Endothelial cell of umbilical vein (primary cell): ENCODE measurements at regions not wholly inside any gene's neighbourhood (a gene's known extent, or its start where the extent isn't known, plus 50 kb on each side); places are given as distances from the start of the nearest gene placed in this dataset.

Source experiments
- BruUV-seq: library from RNA; stranded (reverse); fragments of 400-500 nt; replicated peaks from 2 replicates; lab custom pipeline; 2021; lab: Mats Ljungman, UMichigan
- CTCF ChIA-PET: fragments of 300-600, 350-600 bp; sonication (Branson Sonifier 250); formaldehyde crosslinking; loops from one replicate; lab custom pipeline; 2021; ENCODE audit warnings: antibody characterized with exemption, inconsistent platforms; lab: Charles Lee
- POLR2A ChIA-PET: fragments of 300-600, 350-600 bp; sonication (Branson Sonifier 250); formaldehyde crosslinking; loops from one replicate; lab custom pipeline; 2021; ENCODE audit warnings: antibody characterized with exemption, inconsistent platforms; lab: Charles Lee
- DNase-seq: peaks from one replicate; pipeline ENCODE4 v3.0.0-alpha.2; 2011; ENCODE audit warnings: low read depth, low spot score
- FAIRE-seq: peaks from 2 replicates; lab custom pipeline; 2011; peaks lifted over from hg19 to GRCh38; lab: Jason Lieb, UNC
- H2AFZ ChIP-seq: 2 replicates; pipeline ENCODE4 v1.6.0; 2012; ENCODE audit warnings: low read depth, low read length, control low read depth, inconsistent platforms
- H3K27ac ChIP-seq: 2 replicates; pipeline ENCODE4 v1.5.1; 2011; ENCODE audit warnings: low read depth, mild to moderate bottlenecking, control low read depth, low read length, moderate library complexity; ENCODE audit not compliant: insufficient read depth
- H3K27me3 ChIP-seq, 2 experiments: 2 replicates each; pipeline versions ENCODE4 v1.6.0 to v1.6.1; 2011; ENCODE audit warnings: low read length in 2 of 2, mixed read lengths in 1 of 2; ENCODE audit not compliant: control insufficient read depth in 2 of 2, insufficient read depth in 2 of 2
- H3K36me3 ChIP-seq, 2 experiments: 2 replicates in 1 of 2; 3 replicates in 1 of 2; pipeline ENCODE4 v1.5.1; 2011; ENCODE audit warnings: low read length in 2 of 2, mild to moderate bottlenecking in 1 of 2, moderate library complexity in 1 of 2; ENCODE audit not compliant: control insufficient read depth in 2 of 2, insufficient read depth in 2 of 2; ENCODE audit errors: extremely low read depth in 1 of 2
- H3K4me1 ChIP-seq: 3 replicates; pipeline ENCODE4 v1.5.1; 2011; ENCODE audit warnings: mild to moderate bottlenecking, low read length; ENCODE audit not compliant: control insufficient read depth, insufficient read depth; ENCODE audit errors: extremely low read depth
- H3K4me2 ChIP-seq: 2 replicates; pipeline ENCODE4 v1.6.1; 2011; ENCODE audit warnings: low read length, control low read depth, mixed read lengths; ENCODE audit not compliant: insufficient read depth
- H3K4me3 ChIP-seq, 3 experiments: fragments of 200-600 bp in 1 of 3; sonication (generic), shearing (Covaris generic) in 1 of 3; replicated peaks in 1 of 3; 2 replicates each; pipeline ENCODE4 v1.5.1; 2011 to 2016; ENCODE audit warnings: control low read depth in 3 of 3, low read length in 3 of 3, mild to moderate bottlenecking in 2 of 3, inconsistent platforms in 1 of 3, low read depth in 1 of 3, moderate library complexity in 1 of 3; ENCODE audit not compliant: insufficient read depth in 1 of 3
- H3K79me2 ChIP-seq: 2 replicates; pipeline ENCODE4 v1.6.0; 2012; ENCODE audit warnings: low read length, inconsistent platforms; ENCODE audit not compliant: control insufficient read depth, insufficient read depth
- H3K9ac ChIP-seq: replicated peaks from 2 replicates; pipeline ENCODE3; 2011; ENCODE audit warnings: low read length, control low read depth; ENCODE audit not compliant: insufficient read depth; ENCODE audit errors: extremely low read depth
- H3K9me1 ChIP-seq: replicated peaks from 3 replicates; pipeline ENCODE4 v1.6.0; 2011; ENCODE audit warnings: mild to moderate bottlenecking, low read length; ENCODE audit not compliant: control insufficient read depth, insufficient read depth; ENCODE audit errors: extremely low read depth
- H3K9me3 ChIP-seq: replicated peaks from 2 replicates; pipeline ENCODE4 v1.5.1; 2012; ENCODE audit warnings: low read length, inconsistent platforms; ENCODE audit not compliant: control insufficient read depth, insufficient read depth
- H4K20me1 ChIP-seq: replicated peaks from 2 replicates; pipeline ENCODE3; 2011; ENCODE audit warnings: mild to moderate bottlenecking, low read length; ENCODE audit not compliant: control insufficient read depth, insufficient read depth; ENCODE audit errors: extremely low read depth
- CTCF ChIP-seq, 2 donors: IDR thresholded peaks; 1 replicate in 1 of 2; 2 replicates in 1 of 2; pipeline ENCODE4 v1.5.1; 2011; ENCODE audit warnings: low read length in 2 of 2, mild to moderate bottlenecking in 2 of 2, moderate library complexity in 2 of 2, control low read depth in 1 of 2, inconsistent platforms in 1 of 2, low read depth in 1 of 2; ENCODE audit not compliant: insufficient read depth in 1 of 2; ENCODE audit errors: extremely low read depth in 1 of 2
- EZH2 ChIP-seq: IDR thresholded peaks from 2 replicates; pipeline ENCODE4 v1.6.1; 2012; ENCODE audit warnings: borderline replicate concordance, low read depth, mild to moderate bottlenecking, moderate library complexity, low read length, inconsistent platforms; ENCODE audit not compliant: severe bottlenecking
- FOS ChIP-seq: IDR thresholded peaks from 2 replicates; pipeline ENCODE4 v1.6.1; 2011; ENCODE audit warnings: mild to moderate bottlenecking, low read length, moderate library complexity, borderline replicate concordance; ENCODE audit not compliant: insufficient read depth
- GATA2 ChIP-seq: IDR thresholded peaks from 2 replicates; pipeline ENCODE4 v1.7.0; 2011; ENCODE audit warnings: low read depth, mild to moderate bottlenecking, moderate library complexity, mixed read lengths, low read length; ENCODE audit not compliant: insufficient read length, insufficient read depth
- JUN ChIP-seq: IDR thresholded peaks from 2 replicates; pipeline ENCODE4 v1.6.1; 2011; ENCODE audit warnings: borderline replicate concordance, low read depth; ENCODE audit not compliant: insufficient read length, insufficient read depth
- MAX ChIP-seq: IDR thresholded peaks from 2 replicates; pipeline ENCODE4 v1.6.1; 2011; ENCODE audit not compliant: insufficient read depth, insufficient read length
- MYC ChIP-seq: IDR thresholded peaks from one replicate; pipeline ENCODE4 v1.6.1; 2011; ENCODE audit warnings: mild to moderate bottlenecking, low read depth, low read length
- POLR2A ChIP-seq: IDR thresholded peaks from 2 replicates; pipeline ENCODE4 v1.6.1; 2012; ENCODE audit warnings: low read depth, mild to moderate bottlenecking, control low read depth, low read length
- POLR2AphosphoS5 ChIP-seq: IDR thresholded peaks from 2 replicates; pipeline ENCODE4 v1.6.1; 2012; ENCODE audit warnings: low read depth, mild to moderate bottlenecking, control low read depth, low read length, moderate library complexity; ENCODE audit not compliant: insufficient read depth
- dilution Hi-C: fragments of 300-500 bp; cut with MboI; formaldehyde crosslinking; loops from one replicate; pipeline ENCODE4 v1.15.0; 2019; ENCODE audit warnings: low sequenced_read_pairs; ENCODE audit not compliant: extremely low pct_ligation_motif_present
- intact Hi-C: fragments of 100-400 bp; cut with micrococcal nuclease; formaldehyde crosslinking; loops from one replicate; pipeline ENCODE4 v1.10.0; 2022

- DNase-seq (no peak), FAIRE-seq (no peak)
- CTCF ChIA-PET = no interaction called here
- dilution Hi-C loops (no loop called here), intact Hi-C loops (loop anchor here (10.0 kb wide), 1 partner anchor 1938 kb away; no protein-coding TSS in a partner anchor)
- Histone ChIP-seq H4K20me1 (no peaks in the 10 kb centered on the region), H3K4me2 (no peak overlapping the region), H2AFZ (no peak overlapping the region), H3K9me1 (no peaks in the 10 kb centered on the region), H3K36me3 (no peaks in the 10 kb centered on the region), H3K4me3 (no peak overlapping the region), H3K27me3 (no peaks in the 10 kb centered on the region), H3K27ac (no peak overlapping the region), H3K9ac (no peak overlapping the region), H3K79me2 (no peaks in the 10 kb centered on the region), H3K9me3 (peaks cover 7% of the 10 kb centered on the region), H3K4me1 (no peaks in the 10 kb centered on the region)
- no peak for TF ChIP-seq CTCF (IDR thresholded peaks at IDR 0.05; ENCODE audit: extremely low read depth in 1 of 2, insufficient read depth in 1 of 2, low read depth in 1 of 2, low read length in 2 of 2)
- TF ChIP-seq GATA2 = no peak
- TF ChIP-seq FOS = no peak
- no peak for TF ChIP-seq MYC
- no peak for TF ChIP-seq POLR2AphosphoS5
- TF ChIP-seq POLR2A = no peak
- TF ChIP-seq MAX = no peak
- no TSS peak for BruUV-seq
- POLR2A ChIA-PET = no interaction called here
Observed at GRCh38 chr13:87952377-87952776, 281.2 kb downstream of the SLITRK5 start.

- dilution Hi-C loops (no loop called here), intact Hi-C loops (loop anchor here (10.0 kb wide), 1 partner anchor 1939 kb away; no protein-coding TSS in a partner anchor)
- Histone ChIP-seq H3K9me1 (no peaks in the 10 kb centered on the region), H3K9me3 (peaks cover 7% of the 10 kb centered on the region), H3K79me2 (no peaks in the 10 kb centered on the region), H3K4me2 (no peak overlapping the region), H3K4me3 (no peak overlapping the region), H4K20me1 (no peaks in the 10 kb centered on the region), H3K27ac (no peak overlapping the region), H3K36me3 (no peaks in the 10 kb centered on the region), H2AFZ (no peak overlapping the region), H3K9ac (no peak overlapping the region), H3K4me1 (no peaks in the 10 kb centered on the region), H3K27me3 (no peaks in the 10 kb centered on the region)
- DNase-seq = no peak
- ChIA-PET POLR2A (no interaction called here), CTCF (no interaction called here)
- BruUV-seq = no TSS peak
- FAIRE-seq = no peak
- TF ChIP-seq EZH2 = no peak
- no peak for TF ChIP-seq CTCF (IDR thresholded peaks at IDR 0.05; ENCODE audit: extremely low read depth in 1 of 2, insufficient read depth in 1 of 2, low read depth in 1 of 2, low read length in 2 of 2)
- TF ChIP-seq POLR2A = no peak
- TF ChIP-seq JUN = no peak
- no peak for TF ChIP-seq MYC
- TF ChIP-seq FOS = no peak
- no peak for TF ChIP-seq GATA2
- TF ChIP-seq POLR2AphosphoS5 = no peak
- no peak for TF ChIP-seq MAX
Observed at GRCh38 chr13:87953381-87953780, 282.2 kb downstream of the SLITRK5 start.
